SK-N-SH treated with all-trans-retinoic acid at 6 μM for 48 hours (cell line): ENCODE measurements at regions not wholly inside any gene's neighbourhood (a gene's known extent, or its start where the extent isn't known, plus 50 kb on each side); places are given as distances from the start of the nearest gene placed in this dataset.

ENCODE experiments used
- ATAC-seq: fragments of 200-7000 bp; cut with Tn5 transposase; 3 replicates; pipeline ENCODE4 v1.9.1; 2020; ENCODE audit warnings: mild to moderate bottlenecking, moderate library complexity
- ARNTL ChIP-seq: fragments of 450-650 bp; formaldehyde crosslinking; IDR thresholded peaks from 2 replicates; pipeline ENCODE4 v1.5.0; 2020; ENCODE audit warnings: low read depth, mild to moderate bottlenecking, moderate library complexity, borderline replicate concordance
- BACH2 ChIP-seq: fragments of 250-450 bp; sonication (Bioruptor Pico); IDR thresholded peaks from 2 replicates; pipeline ENCODE4 v1.9.0; 2021; ENCODE audit warnings: mild to moderate bottlenecking, borderline replicate concordance
- CSDC2 ChIP-seq: fragments of 250-450 bp; sonication (Bioruptor Pico); IDR thresholded peaks from 2 replicates; pipeline ENCODE4 v1.5.0; 2020; ENCODE audit warnings: mild to moderate bottlenecking, moderate library complexity
- ESRRG ChIP-seq: fragments of 250-450 bp; sonication (Bioruptor Pico); IDR thresholded peaks from 2 replicates; pipeline ENCODE4 v1.6.1; 2021; ENCODE audit warnings: mild to moderate bottlenecking
- GLIS3 ChIP-seq: fragments of 250-450 bp; sonication (Bioruptor Pico); IDR thresholded peaks from 2 replicates; pipeline ENCODE4 v1.5.0; 2020; ENCODE audit warnings: mild to moderate bottlenecking, moderate library complexity
- OSR1 ChIP-seq: fragments of 250-450 bp; sonication (Bioruptor Pico); IDR thresholded peaks from 2 replicates; pipeline ENCODE4 v1.8.0; 2022; ENCODE audit warnings: moderate library complexity, mild to moderate bottlenecking, inconsistent platforms
- PPARA ChIP-seq: fragments of 250-450 bp; sonication (Bioruptor Pico); IDR thresholded peaks from 2 replicates; pipeline ENCODE4 v1.5.0; 2020; ENCODE audit warnings: mild to moderate bottlenecking, borderline replicate concordance
- RARB ChIP-seq: fragments of 250-450 bp; sonication (Bioruptor Pico); IDR thresholded peaks from 2 replicates; pipeline ENCODE4 v1.8.0; 2021; ENCODE audit warnings: mild to moderate bottlenecking, moderate library complexity
- SNAI2 ChIP-seq: fragments of 250-450 bp; sonication (Bioruptor Pico); IDR thresholded peaks from 2 replicates; pipeline ENCODE4 v1.5.0; 2020; ENCODE audit warnings: mild to moderate bottlenecking, moderate library complexity
- TCF4 ChIP-seq: fragments of 250-450 bp; sonication (Bioruptor Pico); IDR thresholded peaks from 2 replicates; pipeline ENCODE4 v1.8.0; 2021; ENCODE audit warnings: mild to moderate bottlenecking, moderate library complexity, borderline replicate concordance
- TOX ChIP-seq: fragments of 250-450 bp; sonication (Bioruptor Pico); IDR thresholded peaks from 2 replicates; pipeline ENCODE4 v1.8.0; 2021; ENCODE audit warnings: mild to moderate bottlenecking, moderate library complexity, borderline replicate concordance
- ZFP3 ChIP-seq: fragments of 250-450 bp; sonication (Bioruptor Pico); IDR thresholded peaks from 2 replicates; pipeline ENCODE4 v1.5.0; 2020; ENCODE audit warnings: mild to moderate bottlenecking, moderate library complexity
- ZFP30 ChIP-seq: fragments of 450-650 bp; formaldehyde crosslinking; IDR thresholded peaks from 2 replicates; pipeline ENCODE4 v1.5.0; 2022; ENCODE audit warnings: mild to moderate bottlenecking, moderate library complexity
- ZNF565 ChIP-seq: fragments of 450-650 bp; formaldehyde crosslinking; conservative IDR thresholded peaks from 2 replicates; pipeline ENCODE4 v1.5.0; 2020; ENCODE audit warnings: low read depth, mild to moderate bottlenecking, moderate library complexity
- ZNF70 ChIP-seq: fragments of 450-650 bp; formaldehyde crosslinking; IDR thresholded peaks from 2 replicates; pipeline ENCODE4 v1.5.0; 2020; ENCODE audit warnings: mild to moderate bottlenecking, moderate library complexity
- ZNF8 ChIP-seq: fragments of 450-650 bp; formaldehyde crosslinking; IDR thresholded peaks from 2 replicates; pipeline ENCODE4 v1.5.0; 2020; ENCODE audit warnings: mild to moderate bottlenecking, moderate library complexity
- TF ChIP-seq, protein P1 (sequence below): fragments of 250-450 bp; sonication (Bioruptor Pico); IDR thresholded peaks from 2 replicates; pipeline ENCODE4 v1.5.1; 2021; ENCODE audit warnings: mild to moderate bottlenecking, moderate library complexity
- TF ChIP-seq, protein P2 (sequence below): fragments of 250-450 bp; sonication (Bioruptor Pico); IDR thresholded peaks from 2 replicates; pipeline ENCODE4 v1.5.0; 2020; ENCODE audit warnings: mild to moderate bottlenecking, moderate library complexity
- TF ChIP-seq, protein P3 (sequence below): fragments of 250-450 bp; sonication (Bioruptor Pico); IDR thresholded peaks from 2 replicates; pipeline ENCODE4 v1.8.0; 2021; ENCODE audit warnings: low read depth, mild to moderate bottlenecking, moderate library complexity, borderline replicate concordance
- TF ChIP-seq, protein P4 (sequence below): fragments of 250-450 bp; sonication (Bioruptor Pico); IDR thresholded peaks from 2 replicates; pipeline ENCODE4 v1.5.1; 2020; ENCODE audit warnings: low read depth, mild to moderate bottlenecking, moderate library complexity
- TF ChIP-seq, protein P5 (sequence below): fragments of 250-450 bp; sonication (Bioruptor Pico); IDR thresholded peaks from 2 replicates; pipeline ENCODE4 v1.8.0; 2020; ENCODE audit warnings: mild to moderate bottlenecking, moderate library complexity, borderline replicate concordance

DNA sequence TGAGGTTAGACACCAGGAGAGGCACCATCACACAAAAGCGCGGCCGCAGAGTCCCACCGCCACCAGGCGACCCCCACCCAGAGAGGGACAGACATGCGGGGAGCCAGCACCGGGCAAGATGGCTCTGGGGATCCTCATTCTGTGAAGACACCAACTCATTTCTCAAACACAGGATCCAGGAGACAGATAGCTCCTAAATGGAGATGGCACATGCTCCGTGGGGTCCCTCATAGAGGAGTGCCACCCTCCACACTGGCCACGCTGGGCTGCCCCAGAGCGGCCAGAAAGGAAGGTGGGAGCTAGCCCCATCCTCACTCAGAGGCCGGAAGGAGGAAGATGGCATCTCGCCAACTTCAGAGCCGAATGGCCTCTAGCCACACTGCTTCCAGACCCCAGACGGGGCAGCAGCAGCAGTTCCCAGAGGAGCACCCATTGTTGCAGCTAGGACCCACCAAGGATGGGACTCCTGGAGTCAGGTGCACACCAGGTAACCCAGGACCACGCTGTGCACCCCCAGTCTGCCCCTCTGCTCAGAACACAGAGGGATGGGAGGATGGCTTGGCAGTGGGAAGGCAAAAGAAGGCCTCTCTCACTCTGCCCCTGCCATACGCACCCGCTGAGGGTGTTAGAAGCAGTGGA, 78.6 kb downstream of the ZIC5 start:
- no peak for TF ChIP-seq ZNF8 (CRISPR knock-in tag)
- TF ChIP-seq TOX = no peak
- TF ChIP-seq GLIS3 (CRISPR knock-in tag) = no peak
- TF ChIP-seq RARB (CRISPR knock-in tag) = no peak
- no peak for TF ChIP-seq ZNF70 (CRISPR knock-in tag)
- no peak for TF ChIP-seq ZFP3 (CRISPR knock-in tag)
- TF ChIP-seq SNAI2 = no peak
- no peak for TF ChIP-seq PPARA
- no peak for TF ChIP-seq ARNTL (CRISPR knock-in tag)
- TF ChIP-seq, protein P1, sequence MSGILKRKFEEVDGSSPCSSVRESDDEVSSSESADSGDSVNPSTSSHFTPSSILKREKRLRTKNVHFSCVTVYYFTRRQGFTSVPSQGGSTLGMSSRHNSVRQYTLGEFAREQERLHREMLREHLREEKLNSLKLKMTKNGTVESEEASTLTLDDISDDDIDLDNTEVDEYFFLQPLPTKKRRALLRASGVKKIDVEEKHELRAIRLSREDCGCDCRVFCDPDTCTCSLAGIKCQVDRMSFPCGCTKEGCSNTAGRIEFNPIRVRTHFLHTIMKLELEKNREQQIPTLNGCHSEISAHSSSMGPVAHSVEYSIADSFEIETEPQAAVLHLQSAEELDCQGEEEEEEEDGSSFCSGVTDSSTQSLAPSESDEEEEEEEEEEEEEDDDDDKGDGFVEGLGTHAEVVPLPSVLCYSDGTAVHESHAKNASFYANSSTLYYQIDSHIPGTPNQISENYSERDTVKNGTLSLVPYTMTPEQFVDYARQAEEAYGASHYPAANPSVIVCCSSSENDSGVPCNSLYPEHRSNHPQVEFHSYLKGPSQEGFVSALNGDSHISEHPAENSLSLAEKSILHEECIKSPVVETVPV (CRISPR knock-in tag) = no peak
- TF ChIP-seq, protein P2, sequence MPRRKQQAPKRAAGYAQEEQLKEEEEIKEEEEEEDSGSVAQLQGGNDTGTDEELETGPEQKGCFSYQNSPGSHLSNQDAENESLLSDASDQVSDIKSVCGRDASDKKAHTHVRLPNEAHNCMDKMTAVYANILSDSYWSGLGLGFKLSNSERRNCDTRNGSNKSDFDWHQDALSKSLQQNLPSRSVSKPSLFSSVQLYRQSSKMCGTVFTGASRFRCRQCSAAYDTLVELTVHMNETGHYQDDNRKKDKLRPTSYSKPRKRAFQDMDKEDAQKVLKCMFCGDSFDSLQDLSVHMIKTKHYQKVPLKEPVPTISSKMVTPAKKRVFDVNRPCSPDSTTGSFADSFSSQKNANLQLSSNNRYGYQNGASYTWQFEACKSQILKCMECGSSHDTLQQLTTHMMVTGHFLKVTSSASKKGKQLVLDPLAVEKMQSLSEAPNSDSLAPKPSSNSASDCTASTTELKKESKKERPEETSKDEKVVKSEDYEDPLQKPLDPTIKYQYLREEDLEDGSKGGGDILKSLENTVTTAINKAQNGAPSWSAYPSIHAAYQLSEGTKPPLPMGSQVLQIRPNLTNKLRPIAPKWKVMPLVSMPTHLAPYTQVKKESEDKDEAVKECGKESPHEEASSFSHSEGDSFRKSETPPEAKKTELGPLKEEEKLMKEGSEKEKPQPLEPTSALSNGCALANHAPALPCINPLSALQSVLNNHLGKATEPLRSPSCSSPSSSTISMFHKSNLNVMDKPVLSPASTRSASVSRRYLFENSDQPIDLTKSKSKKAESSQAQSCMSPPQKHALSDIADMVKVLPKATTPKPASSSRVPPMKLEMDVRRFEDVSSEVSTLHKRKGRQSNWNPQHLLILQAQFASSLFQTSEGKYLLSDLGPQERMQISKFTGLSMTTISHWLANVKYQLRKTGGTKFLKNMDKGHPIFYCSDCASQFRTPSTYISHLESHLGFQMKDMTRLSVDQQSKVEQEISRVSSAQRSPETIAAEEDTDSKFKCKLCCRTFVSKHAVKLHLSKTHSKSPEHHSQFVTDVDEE = no peak
- no peak for TF ChIP-seq ESRRG (CRISPR knock-in tag)
- TF ChIP-seq OSR1 (CRISPR knock-in tag) = no peak
- TF ChIP-seq ZFP30 = no peak
- TF ChIP-seq, protein P3, sequence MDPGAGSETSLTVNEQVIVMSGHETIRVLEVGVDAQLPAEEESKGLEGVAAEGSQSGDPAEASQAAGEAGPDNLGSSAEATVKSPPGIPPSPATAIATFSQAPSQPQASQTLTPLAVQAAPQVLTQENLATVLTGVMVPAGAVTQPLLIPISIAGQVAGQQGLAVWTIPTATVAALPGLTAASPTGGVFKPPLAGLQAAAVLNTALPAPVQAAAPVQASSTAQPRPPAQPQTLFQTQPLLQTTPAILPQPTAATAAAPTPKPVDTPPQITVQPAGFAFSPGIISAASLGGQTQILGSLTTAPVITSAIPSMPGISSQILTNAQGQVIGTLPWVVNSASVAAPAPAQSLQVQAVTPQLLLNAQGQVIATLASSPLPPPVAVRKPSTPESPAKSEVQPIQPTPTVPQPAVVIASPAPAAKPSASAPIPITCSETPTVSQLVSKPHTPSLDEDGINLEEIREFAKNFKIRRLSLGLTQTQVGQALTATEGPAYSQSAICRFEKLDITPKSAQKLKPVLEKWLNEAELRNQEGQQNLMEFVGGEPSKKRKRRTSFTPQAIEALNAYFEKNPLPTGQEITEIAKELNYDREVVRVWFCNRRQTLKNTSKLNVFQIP (CRISPR knock-in tag) = no peak
- no peak for TF ChIP-seq ZNF565 (CRISPR knock-in tag)
- TF ChIP-seq CSDC2 (CRISPR knock-in tag) = no peak
- no peak for TF ChIP-seq TCF4 (CRISPR knock-in tag)
- TF ChIP-seq BACH2 (CRISPR knock-in tag) = no peak
- TF ChIP-seq, protein P4, sequence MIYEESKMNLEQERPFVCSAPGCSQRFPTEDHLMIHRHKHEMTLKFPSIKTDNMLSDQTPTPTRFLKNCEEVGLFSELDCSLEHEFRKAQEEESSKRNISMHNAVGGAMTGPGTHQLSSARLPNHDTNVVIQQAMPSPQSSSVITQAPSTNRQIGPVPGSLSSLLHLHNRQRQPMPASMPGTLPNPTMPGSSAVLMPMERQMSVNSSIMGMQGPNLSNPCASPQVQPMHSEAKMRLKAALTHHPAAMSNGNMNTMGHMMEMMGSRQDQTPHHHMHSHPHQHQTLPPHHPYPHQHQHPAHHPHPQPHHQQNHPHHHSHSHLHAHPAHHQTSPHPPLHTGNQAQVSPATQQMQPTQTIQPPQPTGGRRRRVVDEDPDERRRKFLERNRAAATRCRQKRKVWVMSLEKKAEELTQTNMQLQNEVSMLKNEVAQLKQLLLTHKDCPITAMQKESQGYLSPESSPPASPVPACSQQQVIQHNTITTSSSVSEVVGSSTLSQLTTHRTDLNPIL (CRISPR knock-in tag) = no peak
- TF ChIP-seq, all 23 proteins: peak for 0

DNA sequence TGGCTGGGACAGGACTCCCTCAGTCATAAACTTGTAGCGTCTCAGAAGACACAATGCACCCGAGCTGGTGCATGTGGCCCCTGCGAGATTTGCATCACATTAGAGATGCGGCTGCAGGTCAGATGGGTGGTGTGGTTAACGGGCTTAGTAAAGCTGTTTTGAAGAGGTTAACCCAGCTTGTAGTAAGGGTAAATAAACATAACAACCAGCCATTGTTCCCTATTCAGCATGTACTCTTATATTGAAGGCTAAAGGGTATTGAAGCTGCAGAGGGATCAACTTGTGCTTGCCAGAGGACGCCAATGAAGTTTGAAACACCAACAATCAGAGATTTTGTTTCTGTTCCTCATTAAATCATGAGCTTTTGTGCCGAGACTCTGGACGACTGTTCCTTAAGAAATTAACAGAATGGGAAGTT, 79.4 kb downstream of the ZIC5 start:
- ATAC-seq = no peak; the same call in 2 of the 3 replicates
- TF ChIP-seq, protein P3 (CRISPR knock-in tag) = no peak
- no peak for TF ChIP-seq GLIS3 (CRISPR knock-in tag)
- TF ChIP-seq CSDC2 (CRISPR knock-in tag) = no peak
- TF ChIP-seq, protein P5, sequence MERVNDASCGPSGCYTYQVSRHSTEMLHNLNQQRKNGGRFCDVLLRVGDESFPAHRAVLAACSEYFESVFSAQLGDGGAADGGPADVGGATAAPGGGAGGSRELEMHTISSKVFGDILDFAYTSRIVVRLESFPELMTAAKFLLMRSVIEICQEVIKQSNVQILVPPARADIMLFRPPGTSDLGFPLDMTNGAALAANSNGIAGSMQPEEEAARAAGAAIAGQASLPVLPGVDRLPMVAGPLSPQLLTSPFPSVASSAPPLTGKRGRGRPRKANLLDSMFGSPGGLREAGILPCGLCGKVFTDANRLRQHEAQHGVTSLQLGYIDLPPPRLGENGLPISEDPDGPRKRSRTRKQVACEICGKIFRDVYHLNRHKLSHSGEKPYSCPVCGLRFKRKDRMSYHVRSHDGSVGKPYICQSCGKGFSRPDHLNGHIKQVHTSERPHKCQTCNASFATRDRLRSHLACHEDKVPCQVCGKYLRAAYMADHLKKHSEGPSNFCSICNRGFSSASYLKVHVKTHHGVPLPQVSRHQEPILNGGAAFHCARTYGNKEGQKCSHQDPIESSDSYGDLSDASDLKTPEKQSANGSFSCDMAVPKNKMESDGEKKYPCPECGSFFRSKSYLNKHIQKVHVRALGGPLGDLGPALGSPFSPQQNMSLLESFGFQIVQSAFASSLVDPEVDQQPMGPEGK (CRISPR knock-in tag) = no peak
- no peak for TF ChIP-seq ZNF8 (CRISPR knock-in tag)
- no peak for TF ChIP-seq ESRRG (CRISPR knock-in tag)
- TF ChIP-seq ZFP30 = no peak
- no peak for TF ChIP-seq PPARA
- no peak for TF ChIP-seq ZNF565 (CRISPR knock-in tag)
- TF ChIP-seq OSR1 (CRISPR knock-in tag) = no peak
- TF ChIP-seq, all 23 proteins: peak for 0

More for the DNA sequence above, 78.6 kb downstream of the ZIC5 start:
- no peak for ATAC-seq
